ENCODE measurements at regions not wholly inside any gene's neighbourhood (a gene's known extent, or its start where the extent isn't known, plus 50 kb on each side); places are given as distances from the start of the nearest gene placed in this dataset.

- FAIRE-seq = no peak
These were observed 611.0 kb downstream of the KCTD8 start for GRCh38 chr4:43837604-43838003.

GRCh38 chr4:43842594-43842993, 606.0 kb downstream of the KCTD8 start:
- no peak for FAIRE-seq

GRCh38 chr4:43843501-43843900, 605.1 kb downstream of the KCTD8 start:
- no peak for FAIRE-seq

DNA sequence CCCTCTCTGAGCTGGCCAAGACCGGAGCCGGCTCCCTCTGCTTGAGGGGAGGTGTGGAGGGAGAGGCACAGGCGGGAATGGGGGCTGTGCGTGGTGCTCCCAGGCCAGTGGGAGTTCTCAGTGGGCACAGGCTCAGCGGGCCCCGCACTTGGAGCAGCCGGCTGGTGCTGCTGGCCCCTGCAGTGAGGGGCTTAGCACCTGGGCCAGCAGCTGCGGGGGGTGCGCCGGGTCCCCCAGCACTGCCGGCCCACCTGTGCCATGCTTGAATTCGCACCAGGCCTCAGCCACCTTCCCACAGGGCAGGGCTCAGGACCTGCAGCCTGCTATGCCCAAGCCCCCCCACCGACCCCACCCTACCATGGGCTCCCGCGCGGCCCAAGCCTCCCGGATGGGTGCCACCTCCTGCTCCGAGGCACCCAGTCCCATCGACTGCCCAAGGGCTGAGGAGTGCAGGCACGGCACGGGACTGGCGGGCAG, 602.5 kb downstream of the KCTD8 start:
- FAIRE-seq = no peak

DNA sequence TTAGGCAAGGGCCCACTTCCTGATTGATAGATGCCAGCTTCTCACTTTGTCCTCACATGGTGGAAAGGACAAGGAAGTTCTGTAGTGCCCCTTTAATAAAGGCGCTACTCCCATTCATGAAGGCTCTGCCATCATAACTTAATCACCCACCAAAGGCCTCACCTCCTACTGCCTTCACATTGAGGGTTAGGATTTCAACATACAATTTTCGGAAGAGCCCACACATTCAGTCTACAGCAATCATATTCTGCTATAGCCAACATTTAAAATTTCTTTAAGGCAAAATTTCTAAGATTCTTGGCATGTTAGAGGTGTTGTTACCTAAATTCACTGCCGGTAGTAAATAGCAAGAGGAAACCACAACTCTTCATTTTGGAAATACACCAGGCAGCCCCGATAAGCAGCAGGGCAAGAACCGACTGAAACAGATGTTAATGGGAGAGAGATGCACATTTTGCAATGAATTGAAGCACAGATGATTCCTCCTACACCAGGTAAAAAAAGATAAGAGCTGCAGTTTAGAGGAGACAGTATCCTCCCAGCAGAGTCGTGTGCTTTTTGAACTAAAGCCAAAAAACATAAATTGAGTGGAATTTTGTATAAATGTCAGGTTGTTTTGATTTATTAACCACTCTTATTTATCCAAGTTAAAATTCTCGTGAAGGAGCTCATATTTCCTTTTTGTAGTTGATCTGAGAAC, 594.9 kb downstream of the KCTD8 start:
- FAIRE-seq = no peak

DNA sequence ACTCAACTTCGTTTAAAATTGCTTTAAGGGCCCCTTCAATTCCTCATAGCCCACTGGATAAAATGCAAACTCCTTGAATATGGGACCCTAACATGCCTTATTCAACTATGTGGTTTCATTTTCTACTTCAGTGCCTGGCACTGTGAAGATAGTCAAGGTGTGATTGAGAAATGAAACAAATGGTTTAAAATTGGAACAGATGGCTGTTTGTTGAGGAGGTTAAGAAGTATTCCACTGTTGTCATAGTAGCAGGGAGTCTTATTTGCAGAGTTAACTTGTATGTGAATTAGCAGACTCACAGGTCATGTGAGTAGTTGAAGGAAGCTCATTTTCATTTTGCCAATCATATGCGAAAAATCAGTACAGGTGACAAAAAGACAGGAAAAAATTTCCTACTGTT, 593.3 kb downstream of the KCTD8 start:
- no peak for FAIRE-seq

GRCh38 chr4:43864616-43865146, 583.9 kb downstream of the KCTD8 start:
- FAIRE-seq = no peak

DNA sequence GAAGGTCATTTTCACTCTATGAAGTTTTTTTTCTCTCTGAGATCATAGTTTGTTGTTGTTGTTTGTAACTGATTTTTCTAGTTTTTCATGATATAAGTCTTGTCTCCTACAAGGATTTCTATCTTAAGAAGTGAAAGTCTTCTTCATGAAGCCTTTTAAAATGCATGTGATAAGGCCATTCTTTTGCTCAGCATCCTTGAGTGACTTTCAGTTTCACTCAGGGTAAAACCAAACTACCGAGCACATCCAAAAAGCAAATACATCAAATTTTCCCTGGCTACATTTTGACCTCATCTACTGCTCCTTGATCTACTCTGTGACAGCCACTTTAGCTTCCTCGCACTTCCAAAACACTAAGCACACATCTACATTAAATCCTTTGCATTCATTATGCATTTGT, 580.7 kb downstream of the KCTD8 start:
- FAIRE-seq = no peak

DNA sequence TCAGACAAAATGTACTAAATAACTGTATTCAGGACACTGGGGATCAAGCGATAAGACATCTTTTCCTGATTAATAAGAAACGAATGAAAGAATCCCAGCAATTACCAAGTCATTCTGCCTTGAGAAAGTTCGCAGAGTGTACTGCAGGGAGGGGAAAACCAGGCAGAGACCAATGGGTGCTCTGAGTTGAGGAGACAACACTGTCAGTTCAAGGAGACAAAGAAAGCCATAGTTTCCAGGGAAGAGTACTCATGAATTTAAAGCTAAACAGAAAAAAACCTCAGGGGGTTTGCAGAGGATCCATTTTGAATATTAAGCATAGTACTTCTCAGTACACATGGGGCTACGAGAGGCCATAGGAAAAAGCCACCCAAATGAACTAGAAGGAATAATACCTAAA, 573.0 kb downstream of the KCTD8 start:
- FAIRE-seq = no peak

GRCh38 chr4:43882470-43882869, 566.1 kb downstream of the KCTD8 start:
- FAIRE-seq = no peak

GRCh38 chr4:43886196-43886595, 562.4 kb downstream of the KCTD8 start:
- no peak for FAIRE-seq

- FAIRE-seq = no peak
These were observed 549.8 kb downstream of the KCTD8 start for GRCh38 chr4:43898836-43899235.

GRCh38 chr4:43903456-43903855, 545.2 kb downstream of the KCTD8 start:
- FAIRE-seq = no peak

DNA sequence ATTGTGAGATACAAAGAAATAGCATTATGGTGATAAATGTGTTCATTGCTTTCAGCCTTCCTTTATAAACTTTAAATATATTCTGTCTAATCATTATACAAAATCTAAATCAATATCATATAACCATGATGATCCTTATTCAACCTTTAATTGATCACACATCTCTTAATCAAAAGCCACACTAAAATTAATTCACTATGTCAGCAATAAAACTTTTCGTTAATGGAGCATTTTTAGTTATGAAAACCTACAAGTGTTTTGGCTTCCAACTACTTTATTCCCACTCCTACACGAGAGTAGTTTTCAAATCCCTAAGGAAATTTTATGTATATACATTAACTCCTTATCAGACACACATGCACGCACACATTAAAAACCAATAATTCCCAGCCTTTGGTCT, 530.2 kb downstream of the KCTD8 start:
- no peak for FAIRE-seq

GRCh38 chr4:43932448-43932847, 516.2 kb downstream of the KCTD8 start:
- no peak for FAIRE-seq

DNA sequence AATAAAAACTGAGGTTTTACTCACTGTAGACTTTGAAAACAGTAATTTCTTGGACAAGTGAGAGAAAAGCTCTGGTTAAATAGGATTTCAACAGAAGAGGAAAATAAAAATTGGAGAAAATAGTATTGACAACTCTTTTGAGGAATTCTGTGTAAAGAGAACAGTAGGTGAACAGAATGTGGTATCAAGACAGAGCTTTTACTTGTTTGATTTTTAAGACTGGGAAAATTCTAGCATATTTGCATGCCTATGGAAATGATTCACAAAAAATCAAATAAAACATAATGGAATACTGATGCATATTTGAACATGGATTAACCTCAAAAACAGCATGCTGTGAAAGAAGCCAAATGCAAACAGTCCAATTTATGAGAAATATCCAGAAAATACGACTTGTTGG, 504.6 kb downstream of the KCTD8 start:
- no peak for FAIRE-seq

GRCh38 chr4:43959976-43960375, 488.6 kb downstream of the KCTD8 start:
- FAIRE-seq = no peak

GRCh38 chr4:43968011-43968410, 480.6 kb downstream of the KCTD8 start:
- FAIRE-seq = no peak

GRCh38 chr4:43983610-43984009, 465.0 kb downstream of the KCTD8 start:
- no peak for FAIRE-seq

DNA sequence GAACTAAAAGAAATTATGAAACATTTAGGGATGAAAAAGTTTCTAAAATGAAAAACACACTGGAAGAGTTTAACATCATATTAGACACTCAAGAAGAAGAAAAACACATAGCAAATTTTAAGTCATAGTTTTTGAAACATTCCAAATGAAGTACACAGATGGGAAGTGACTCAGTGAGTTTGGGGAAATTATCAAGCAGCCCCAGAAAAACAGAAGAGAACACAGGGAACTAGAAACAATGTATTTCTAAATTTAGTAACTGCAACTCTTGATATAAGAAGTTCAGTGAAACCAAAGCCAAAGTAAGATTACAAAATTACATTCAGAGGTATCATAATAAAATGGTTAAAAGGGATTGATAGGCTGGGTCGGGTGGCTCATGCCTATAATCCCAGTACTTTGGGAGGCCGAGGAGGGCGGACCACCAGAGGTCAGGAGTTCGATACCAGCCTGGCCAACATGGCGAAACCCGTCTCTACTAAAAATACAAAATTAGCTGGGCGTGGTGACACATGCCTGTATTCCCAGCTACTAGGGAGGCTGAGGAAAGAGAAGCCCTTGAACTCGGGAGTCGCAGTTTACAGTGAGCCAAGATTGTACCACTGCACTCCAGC, 461.2 kb downstream of the KCTD8 start:
- FAIRE-seq = no peak

DNA sequence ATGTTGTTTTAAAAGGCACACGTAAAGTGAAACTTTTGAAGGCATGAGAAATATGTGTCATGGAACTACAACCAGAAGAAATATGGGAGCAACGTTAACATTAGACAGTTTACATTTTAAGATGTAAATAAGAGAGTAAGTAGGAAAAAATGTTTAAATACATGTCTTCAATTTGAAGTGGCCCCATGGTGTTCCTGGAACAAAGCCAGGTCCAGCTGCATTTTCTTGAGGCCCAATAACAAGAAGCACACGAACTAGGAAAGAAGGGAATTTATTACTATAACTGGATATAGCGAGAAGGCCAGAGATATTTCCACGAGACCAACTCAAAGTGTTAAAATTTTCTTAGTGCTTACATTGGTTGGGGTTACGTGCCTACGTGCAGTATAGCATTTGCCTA, 458.1 kb downstream of the KCTD8 start:
- FAIRE-seq = no peak

- no peak for FAIRE-seq
These were observed 457.6 kb downstream of the KCTD8 start for GRCh38 chr4:43990963-43991362.

- no peak for FAIRE-seq
These were observed 456.1 kb downstream of the KCTD8 start for GRCh38 chr4:43992552-43992951.

GRCh38 chr4:43993196-43993902, 455.3 kb downstream of the KCTD8 start:
- no peak for FAIRE-seq
